Adipocyte (in vitro differentiated cells): ENCODE measurements at regions not wholly inside any gene's neighbourhood (a gene's known extent, or its start where the extent isn't known, plus 50 kb on each side); places are given as distances from the start of the nearest gene placed in this dataset.
"Not testable (repeated sequence)": the region's sequence is repeated elsewhere in the genome, so short reads cannot be mapped to it uniquely, and the experiment has no call there.

ENCODE experiments used
- DNase-seq: peaks from one replicate; pipeline ENCODE4 v3.0.0-alpha.2; 2015; ENCODE audit warnings: low read depth
- H3K27me3 ChIP-seq: replicated peaks from 2 replicates; pipeline ENCODE4 v1.7.0; 2013; ENCODE audit warnings: mild to moderate bottlenecking, low read length, moderate library complexity; ENCODE audit not compliant: control insufficient read depth, insufficient read depth
- H3K36me3 ChIP-seq: 2 replicates; pipeline ENCODE4 v1.7.0; 2013; ENCODE audit warnings: low read length, mild to moderate bottlenecking, moderate library complexity; ENCODE audit not compliant: control insufficient read depth, insufficient read depth, severe bottlenecking
- H3K4me1 ChIP-seq: 2 replicates; pipeline ENCODE4 v1.7.0; 2013; ENCODE audit warnings: mild to moderate bottlenecking, low read length, moderate library complexity; ENCODE audit not compliant: control insufficient read depth, insufficient read depth
- H3K4me3 ChIP-seq: 2 replicates; pipeline ENCODE4 v1.7.0; 2013; ENCODE audit warnings: mild to moderate bottlenecking, low read length, moderate library complexity
- H3K9ac ChIP-seq: 2 replicates; pipeline ENCODE4 v1.7.0; 2013; ENCODE audit warnings: mild to moderate bottlenecking, low read length, moderate library complexity
- H3K9me3 ChIP-seq: 2 replicates; pipeline ENCODE4 v1.7.0; 2013; ENCODE audit warnings: mild to moderate bottlenecking, low read length, moderate library complexity; ENCODE audit not compliant: control insufficient read depth

DNA sequence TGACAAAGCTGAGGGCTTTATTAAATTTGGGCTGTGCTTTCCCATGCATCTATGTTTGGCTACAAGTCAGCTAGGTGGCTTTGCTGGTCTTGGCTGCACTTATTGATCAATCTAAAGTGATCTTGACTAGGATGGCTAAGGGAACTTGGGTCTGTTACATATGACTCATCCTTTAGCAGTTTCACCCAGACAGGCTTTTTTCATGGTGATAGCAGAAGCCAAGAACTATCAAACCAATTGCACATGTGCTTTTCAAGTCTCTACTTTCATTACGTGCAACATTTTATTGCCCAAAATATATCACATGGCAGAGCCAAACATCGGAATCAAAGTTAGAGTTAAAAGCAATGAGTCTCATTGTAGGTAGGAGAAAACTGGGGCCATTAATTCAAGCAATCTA lies 626.3 kb downstream of the TENT5A start:
- Histone ChIP-seq H3K4me1 (peaks cover 5% of the 10 kb centered on the region), H3K4me3 (peak overlapping the region; percentile 60), H3K9me3 (no peaks in the 10 kb centered on the region), H3K9ac (no peak overlapping the region), H3K36me3 (no peaks in the 10 kb centered on the region), H3K27me3 (no peaks in the 10 kb centered on the region)
- peak; percentile 21 for DNase-seq

- no peak overlapping the region for H3K9ac ChIP-seq
- no peak for DNase-seq
- H3K36me3 ChIP-seq, result no peaks in the 10 kb centered on the region
- H3K4me3 ChIP-seq, result no peak overlapping the region
- no peaks in the 10 kb centered on the region for H3K9me3 ChIP-seq
- no peaks in the 10 kb centered on the region for H3K27me3 ChIP-seq
- H3K4me1 ChIP-seq, result no peaks in the 10 kb centered on the region
Measured at GRCh38 chr6:81120280-81120679, 632.2 kb downstream of the TENT5A start.

DNA sequence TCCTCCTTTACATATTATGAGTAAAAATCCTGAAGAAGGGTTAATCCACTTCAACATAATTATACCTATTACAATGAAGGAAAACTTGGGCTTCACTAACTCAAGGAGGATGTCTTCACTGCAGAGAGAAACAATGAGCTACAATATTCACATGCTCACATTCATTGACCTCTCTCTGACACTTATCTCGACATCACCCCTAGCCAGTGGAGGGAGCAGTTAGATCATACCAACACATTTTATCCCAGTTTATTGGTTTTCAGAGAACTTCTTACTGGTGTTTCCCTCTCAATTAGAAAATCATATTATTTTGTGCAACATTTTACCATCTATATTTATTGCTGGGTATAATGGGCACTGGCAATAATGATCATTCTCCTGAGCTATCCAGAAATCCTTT lies 646.5 kb downstream of the TENT5A start:
- Histone ChIP-seq H3K36me3 (no peaks in the 10 kb centered on the region), H3K9ac (no peak overlapping the region), H3K4me1 (no peaks in the 10 kb centered on the region), H3K9me3 (peaks cover 7% of the 10 kb centered on the region), H3K27me3 (no peaks in the 10 kb centered on the region), H3K4me3 (no peak overlapping the region)
- no peak for DNase-seq

GRCh38 chr6:81098109-81098814 lies 654.2 kb downstream of the TENT5A start:
- Histone ChIP-seq H3K27me3 (no peaks in the 10 kb centered on the region), H3K9me3 (peaks cover 18% of the 10 kb centered on the region), H3K4me1 (no peaks in the 10 kb centered on the region), H3K4me3 (no peak overlapping the region), H3K36me3 (no peaks in the 10 kb centered on the region), H3K9ac (no peak overlapping the region)
- DNase-seq, result no peak

- not testable (repeated sequence) for DNase-seq, H3K4me1 ChIP-seq, H3K27me3 ChIP-seq, H3K9ac ChIP-seq, H3K36me3 ChIP-seq, H3K4me3 ChIP-seq
- H3K9me3 ChIP-seq, result peaks cover 19% of the 10 kb centered on the region
Measured at GRCh38 chr6:81096464-81096863, 656.0 kb downstream of the TENT5A start.

GRCh38 chr6:81093051-81093450 lies 659.4 kb downstream of the TENT5A start:
- DNase-seq, result no peak
- no peaks in the 10 kb centered on the region for H3K27me3 ChIP-seq
- peaks cover 6% of the 10 kb centered on the region for H3K9me3 ChIP-seq
- H3K4me3 ChIP-seq, result no peak overlapping the region
- H3K36me3 ChIP-seq, result no peaks in the 10 kb centered on the region
- H3K4me1 ChIP-seq, result no peaks in the 10 kb centered on the region
- H3K9ac ChIP-seq, result no peak overlapping the region

- Histone ChIP-seq H3K36me3 (no peaks in the 10 kb centered on the region), H3K27me3 (no peaks in the 10 kb centered on the region), H3K4me3 (no peak overlapping the region), H3K9me3 (peaks cover 2% of the 10 kb centered on the region), H3K9ac (no peak overlapping the region), H3K4me1 (peaks cover 13% of the 10 kb centered on the region)
- no peak for DNase-seq
Measured at GRCh38 chr6:81088145-81088544, 664.3 kb downstream of the TENT5A start.

- DNase-seq, result no peak
- peaks cover 13% of the 10 kb centered on the region for H3K4me1 ChIP-seq
- H3K4me3 ChIP-seq, result peak overlapping the region; percentile 5
- no peaks in the 10 kb centered on the region for H3K27me3 ChIP-seq
- H3K36me3 ChIP-seq, result no peaks in the 10 kb centered on the region
- no peaks in the 10 kb centered on the region for H3K9me3 ChIP-seq
- H3K9ac ChIP-seq, result no peak overlapping the region
Measured at GRCh38 chr6:81086991-81087390, 665.5 kb downstream of the TENT5A start.

GRCh38 chr6:81085431-81085790 lies 667.1 kb downstream of the TENT5A start:
- peaks cover 13% of the 10 kb centered on the region for H3K4me1 ChIP-seq
- no peaks in the 10 kb centered on the region for H3K36me3 ChIP-seq
- no peaks in the 10 kb centered on the region for H3K27me3 ChIP-seq
- no peak overlapping the region for H3K9ac ChIP-seq
- H3K4me3 ChIP-seq, result no peak overlapping the region
- no peak for DNase-seq
- H3K9me3 ChIP-seq, result no peaks in the 10 kb centered on the region

DNA sequence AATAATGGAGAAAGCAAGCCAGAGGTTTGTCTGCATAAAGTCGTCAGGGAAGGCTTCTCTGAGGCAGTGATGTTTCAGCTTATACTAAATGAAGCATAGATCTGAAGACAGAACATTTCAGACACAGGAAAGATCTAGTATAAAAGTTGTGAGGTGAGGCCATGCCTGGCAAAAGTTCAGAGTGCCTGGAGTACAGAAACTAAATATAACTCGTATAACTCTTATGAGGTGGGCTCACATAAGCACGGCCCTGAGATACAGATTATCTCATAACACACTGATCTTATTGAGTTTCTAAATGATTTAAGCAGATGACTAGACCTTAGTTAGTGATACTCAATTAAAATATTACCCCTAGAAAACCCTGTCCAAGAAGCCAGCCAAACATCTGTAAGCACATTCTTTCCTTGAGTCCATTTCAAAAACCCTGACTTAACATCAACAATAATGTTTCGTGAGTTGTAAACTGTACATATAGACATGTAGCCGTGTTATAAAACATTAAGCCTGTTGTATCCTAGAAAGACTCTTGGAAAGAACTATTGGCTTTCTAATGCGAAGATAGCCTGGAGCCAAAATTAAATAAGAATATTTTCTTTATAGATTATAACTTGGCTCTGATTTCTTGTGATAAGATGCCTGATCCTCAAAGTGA lies 667.6 kb downstream of the TENT5A start:
- H3K36me3 ChIP-seq, result no peaks in the 10 kb centered on the region
- no peak overlapping the region for H3K9ac ChIP-seq
- DNase-seq, result no peak
- H3K9me3 ChIP-seq, result no peaks in the 10 kb centered on the region
- H3K27me3 ChIP-seq, result no peaks in the 10 kb centered on the region
- peaks cover 13% of the 10 kb centered on the region for H3K4me1 ChIP-seq
- H3K4me3 ChIP-seq, result no peak overlapping the region

DNA sequence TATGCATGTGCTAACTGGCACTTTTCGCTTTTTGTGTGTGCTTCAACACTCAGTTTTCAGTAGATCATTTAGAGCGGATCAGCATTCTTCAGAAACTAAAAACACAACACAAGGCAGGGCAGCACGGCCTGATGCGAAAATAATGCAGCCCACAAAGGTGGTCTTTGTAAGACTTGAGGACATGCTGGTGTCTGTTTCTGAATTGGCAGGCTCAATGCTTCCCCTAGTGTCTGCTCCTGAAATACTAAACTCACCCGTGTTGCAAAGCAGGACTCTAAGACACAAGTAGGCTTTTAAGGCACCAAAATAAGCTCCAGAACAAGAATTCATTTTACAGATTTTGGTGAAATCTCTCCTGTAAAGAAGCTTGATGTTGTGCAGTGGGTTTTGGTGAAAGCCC lies 676.5 kb downstream of the TENT5A start:
- H3K4me1 ChIP-seq, result no peaks in the 10 kb centered on the region
- H3K4me3 ChIP-seq, result no peak overlapping the region
- no peak overlapping the region for H3K9ac ChIP-seq
- DNase-seq, result peak; percentile 33
- no peaks in the 10 kb centered on the region for H3K36me3 ChIP-seq
- no peaks in the 10 kb centered on the region for H3K27me3 ChIP-seq
- H3K9me3 ChIP-seq, result no peaks in the 10 kb centered on the region

DNA sequence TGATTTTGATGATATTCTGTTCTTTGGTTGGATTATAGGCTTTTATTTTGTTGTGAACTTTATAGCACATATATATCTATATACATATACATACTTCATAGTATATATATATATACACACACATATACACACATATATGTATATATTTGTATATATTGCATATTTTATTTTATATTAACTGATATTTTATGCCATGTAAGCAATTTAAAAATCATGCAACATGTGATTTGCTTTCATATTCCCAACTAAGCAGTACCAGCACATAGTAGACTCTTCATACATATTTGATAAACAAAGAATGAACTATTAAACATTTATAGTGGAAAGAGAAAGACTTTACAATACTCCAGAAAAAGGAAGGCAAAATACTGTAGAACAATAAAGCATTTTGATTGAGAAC lies 679.2 kb downstream of the TENT5A start:
- H3K4me1 ChIP-seq, result no peaks in the 10 kb centered on the region
- no peaks in the 10 kb centered on the region for H3K27me3 ChIP-seq
- H3K36me3 ChIP-seq, result no peaks in the 10 kb centered on the region
- no peak overlapping the region for H3K9ac ChIP-seq
- no peaks in the 10 kb centered on the region for H3K9me3 ChIP-seq
- H3K4me3 ChIP-seq, result no peak overlapping the region
- no peak for DNase-seq
